Muscle layer of duodenum (tissue), 2 donors: ENCODE measurements at regions not wholly inside any gene's neighbourhood (a gene's known extent, or its start where the extent isn't known, plus 50 kb on each side); places are given as distances from the start of the nearest gene placed in this dataset.
"Not testable (repeated sequence)": the region's sequence is repeated elsewhere in the genome, so short reads cannot be mapped to it uniquely, and the experiment has no call there.

ENCODE experiments used
- H3K27ac ChIP-seq: one replicate; pipeline ENCODE4 v1.7.0; 2013; ENCODE audit warnings: mild to moderate bottlenecking, low read length
- H3K27me3 ChIP-seq: one replicate; pipeline ENCODE4 v1.7.0; 2013; ENCODE audit warnings: low read depth, mild to moderate bottlenecking, control low read depth, low read length
- H3K36me3 ChIP-seq, 2 donors: one replicate each; pipeline ENCODE4 v1.7.0; 2013; ENCODE audit warnings: low read length in 2 of 2, control low read depth in 1 of 2, mild to moderate bottlenecking in 1 of 2; ENCODE audit not compliant: insufficient read depth in 2 of 2, control insufficient read depth in 1 of 2
- H3K4me1 ChIP-seq, 2 donors: one replicate each; pipeline ENCODE4 v1.7.0; 2013; ENCODE audit warnings: low read length in 2 of 2, mild to moderate bottlenecking in 2 of 2, control low read depth in 1 of 2, moderate library complexity in 1 of 2; ENCODE audit not compliant: insufficient read depth in 2 of 2, control insufficient read depth in 1 of 2
- H3K4me3 ChIP-seq, 2 donors: one replicate each; pipeline ENCODE4 v1.7.0; 2013; ENCODE audit warnings: low read length in 2 of 2, low read depth in 1 of 2, mild to moderate bottlenecking in 1 of 2
- H3K9me3 ChIP-seq, 2 donors: one replicate each; pipeline ENCODE4 v1.7.0; 2013; ENCODE audit warnings: low read length in 2 of 2, control low read depth in 1 of 2, mild to moderate bottlenecking in 1 of 2; ENCODE audit not compliant: control insufficient read depth in 1 of 2
- donor health status: healthy.

- H3K36me3 ChIP-seq: no peaks in the 10 kb centered on the region
- H3K4me1 ChIP-seq: peaks cover 0 to 8% of the 10 kb centered on the region in 2 donors
- H3K27me3 ChIP-seq: no peaks in the 10 kb centered on the region
- H3K4me3 ChIP-seq: no peak overlapping the region
- no peak overlapping the region for H3K27ac ChIP-seq
- no peaks in the 10 kb centered on the region for H3K9me3 ChIP-seq
These were observed 144.1 kb upstream of the GRIP1 start for GRCh38 chr12:66822961-66823360.

GRCh38 chr12:66823857-66824570 is 145.1 kb upstream of the GRIP1 start:
- no peak overlapping the region for H3K27ac ChIP-seq
- H3K36me3 ChIP-seq: no peaks in the 10 kb centered on the region
- no peak overlapping the region for H3K4me3 ChIP-seq
- peaks cover 0 to 8% of the 10 kb centered on the region in 2 donors for H3K4me1 ChIP-seq
- H3K9me3 ChIP-seq: no peaks in the 10 kb centered on the region
- no peaks in the 10 kb centered on the region for H3K27me3 ChIP-seq

- not testable (repeated sequence) for H3K36me3 ChIP-seq, H3K4me1 ChIP-seq, H3K9me3 ChIP-seq, H3K27ac ChIP-seq, H3K27me3 ChIP-seq, H3K4me3 ChIP-seq
These were observed 147.0 kb upstream of the GRIP1 start for GRCh38 chr12:66825921-66826320.

GRCh38 chr12:66829660-66830325 is 150.9 kb upstream of the GRIP1 start:
- no peaks in the 10 kb centered on the region for H3K4me1 ChIP-seq

GRCh38 chr12:66831495-66831894 is 152.6 kb upstream of the GRIP1 start:
- Histone ChIP-seq H3K9me3 (no peaks in the 10 kb centered on the region), H3K36me3 (no peaks in the 10 kb centered on the region), H3K27me3 (no peaks in the 10 kb centered on the region), H3K4me1 (no peaks in the 10 kb centered on the region), H3K4me3 (no peak overlapping the region), H3K27ac (no peak overlapping the region)

More at GRCh38 chr12:66829660-66830325, 150.9 kb upstream of the GRIP1 start:
- Histone ChIP-seq H3K4me3 (no peak overlapping the region), H3K36me3 (no peaks in the 10 kb centered on the region), H3K27me3 (no peaks in the 10 kb centered on the region), H3K27ac (no peak overlapping the region), H3K9me3 (no peaks in the 10 kb centered on the region)

GRCh38 chr12:66832997-66833396 is 154.1 kb upstream of the GRIP1 start:
- H3K36me3 ChIP-seq: no peaks in the 10 kb centered on the region
- no peaks in the 10 kb centered on the region for H3K27me3 ChIP-seq
- H3K9me3 ChIP-seq: no peaks in the 10 kb centered on the region
- no peak overlapping the region for H3K27ac ChIP-seq
- no peak overlapping the region for H3K4me3 ChIP-seq
- no peaks in the 10 kb centered on the region for H3K4me1 ChIP-seq

- H3K9me3 ChIP-seq: no peaks in the 10 kb centered on the region
- H3K27ac ChIP-seq: no peak overlapping the region
- no peak overlapping the region for H3K4me3 ChIP-seq
- no peaks in the 10 kb centered on the region for H3K27me3 ChIP-seq
- H3K36me3 ChIP-seq: no peaks in the 10 kb centered on the region
- no peaks in the 10 kb centered on the region for H3K4me1 ChIP-seq
These were observed 157.9 kb upstream of the GRIP1 start for GRCh38 chr12:66836623-66837310.

- no peaks in the 10 kb centered on the region for H3K27me3 ChIP-seq
- H3K4me3 ChIP-seq: no peak overlapping the region
- no peaks in the 10 kb centered on the region for H3K4me1 ChIP-seq
- no peaks in the 10 kb centered on the region for H3K36me3 ChIP-seq
- no peaks in the 10 kb centered on the region for H3K9me3 ChIP-seq
- no peak overlapping the region for H3K27ac ChIP-seq
These were observed 158.4 kb upstream of the GRIP1 start for GRCh38 chr12:66837311-66837627.

GRCh38 chr12:66838366-66838765 is 159.5 kb upstream of the GRIP1 start:
- H3K36me3 ChIP-seq: no peaks in the 10 kb centered on the region
- H3K9me3 ChIP-seq: no peaks in the 10 kb centered on the region
- H3K27me3 ChIP-seq: no peaks in the 10 kb centered on the region
- no peak overlapping the region for H3K27ac ChIP-seq
- no peaks in the 10 kb centered on the region for H3K4me1 ChIP-seq
- H3K4me3 ChIP-seq: no peak overlapping the region

GRCh38 chr12:66848967-66849366 is 170.1 kb upstream of the GRIP1 start:
- no peaks in the 10 kb centered on the region for H3K36me3 ChIP-seq
- peaks cover 0 to 12% of the 10 kb centered on the region in 2 donors for H3K4me1 ChIP-seq
- no peaks in the 10 kb centered on the region for H3K9me3 ChIP-seq
- H3K4me3 ChIP-seq: no peak overlapping the region
- no peak overlapping the region for H3K27ac ChIP-seq
- no peaks in the 10 kb centered on the region for H3K27me3 ChIP-seq

GRCh38 chr12:66851134-66851533 is 172.3 kb upstream of the GRIP1 start:
- Histone ChIP-seq H3K9me3 (no peaks in the 10 kb centered on the region), H3K36me3 (no peaks in the 10 kb centered on the region), H3K27me3 (no peaks in the 10 kb centered on the region), H3K4me3 (no peak overlapping the region), H3K27ac (no peak overlapping the region), H3K4me1 (peaks cover 0 to 12% of the 10 kb centered on the region in 2 donors)
